Thyroid gland (tissue), 4 donors: ENCODE measurements at regions not wholly inside any gene's neighbourhood (a gene's known extent, or its start where the extent isn't known, plus 50 kb on each side); places are given as distances from the start of the nearest gene placed in this dataset.

Experiments used
- DNase-seq, 2 donors: peaks; one replicate each; pipeline ENCODE4 v3.0.0-alpha.2; 2019
- H3K27ac ChIP-seq, 3 donors: fragments of 200-600 bp; sonication (generic); 1 replicate in 2 of 3; 2 replicates in 1 of 3; pipeline ENCODE4 v1.5.1; 2016 to 2019; ENCODE audit warnings: mild to moderate bottlenecking in 1 of 3, moderate library complexity in 1 of 3
- H3K27me3 ChIP-seq: fragments of 200-600 bp; sonication (generic); one replicate; pipeline ENCODE4 v1.5.1; 2019
- H3K36me3 ChIP-seq, 2 donors: fragments of 200-600 bp; sonication (generic); one replicate each; pipeline ENCODE4 v1.5.1; 2016 to 2019
- H3K4me1 ChIP-seq, 2 donors: fragments of 200-600 bp; sonication (generic); one replicate each; pipeline ENCODE4 v1.5.1; 2017 to 2019
- H3K4me3 ChIP-seq, 3 donors: fragments of 200-600 bp; sonication (generic); replicated peaks in 1 of 3; 1 replicate in 2 of 3; 2 replicates in 1 of 3; pipeline ENCODE4 v1.5.1; 2016; ENCODE audit warnings: mild to moderate bottlenecking in 1 of 3
- H3K9me3 ChIP-seq: fragments of 200-600 bp; sonication (generic); one replicate; pipeline ENCODE4 v1.5.1; 2017
- CTCF ChIP-seq, 6 experiments: fragments of 200-600 bp in 3 of 6; fragments of 450-650 bp in 3 of 6; sonication (generic) in 3 of 6; IDR thresholded peaks; one replicate each; pipeline ENCODE4 v1.5.1; 2016 to 2019; ENCODE audit warnings: antibody characterized with exemption in 6 of 6, mild to moderate bottlenecking in 2 of 6, inconsistent platforms in 1 of 6, moderate library complexity in 1 of 6
- POLR2A ChIP-seq, 2 donors: fragments of 450-650 bp; IDR thresholded peaks; one replicate each; pipeline ENCODE4 v1.6.1; 2017; ENCODE audit warnings: antibody characterized with exemption in 2 of 2, mild to moderate bottlenecking in 2 of 2, moderate library complexity in 1 of 2
- WGBS, 2 donors: methylation state at CpG; one replicate each; pipeline ENCODE4 v1.1.5; 2017; 5-methylcytosine and 5-hydroxymethylcytosine counted together
- intact Hi-C: fragments of 100-400 bp; cut with DNase I; formaldehyde crosslinking; loops from one replicate; pipeline ENCODE4 v1.15.1; 2023

- Histone ChIP-seq H3K36me3 (no peaks in the 10 kb centered on the region), H3K9me3 (no peaks in the 10 kb centered on the region), H3K27me3 (no peaks in the 10 kb centered on the region), H3K4me3 (no peak overlapping the region), H3K27ac (no peak overlapping the region), H3K4me1 (no peaks in the 10 kb centered on the region)
- intact Hi-C loops: no loop called here
- DNase-seq: no peak
- WGBS, 2 donors: 55 to 64% methylated on average over 2 of the region's 2 CpGs
- TF ChIP-seq CTCF (IDR thresholded peaks at IDR 0.05): no peak
- TF ChIP-seq POLR2A (IDR thresholded peaks at IDR 0.05): no peak
These were observed 435.9 kb downstream of the DNAH5 start for GRCh38 chr5:13508559-13508958.

- Histone ChIP-seq H3K27me3 (no peaks in the 10 kb centered on the region), H3K9me3 (no peaks in the 10 kb centered on the region), H3K4me3 (no peak overlapping the region), H3K27ac (no peak overlapping the region), H3K36me3 (no peaks in the 10 kb centered on the region), H3K4me1 (no peaks in the 10 kb centered on the region)
- DNase-seq: no peak
- no peak for TF ChIP-seq CTCF (IDR thresholded peaks at IDR 0.05)
- TF ChIP-seq POLR2A (IDR thresholded peaks at IDR 0.05): no peak
- WGBS, 2 donors: 87 to 92% methylated on average over 1 of the region's 1 CpG
- intact Hi-C loops: no loop called here
These were observed 439.2 kb downstream of the DNAH5 start for GRCh38 chr5:13505326-13505725.

- DNase-seq: no peak
- no peaks in the 10 kb centered on the region for H3K4me1 ChIP-seq
- no peak overlapping the region for H3K27ac ChIP-seq
- H3K27me3 ChIP-seq: no peaks in the 10 kb centered on the region
- H3K4me3 ChIP-seq: no peak overlapping the region
- no peaks in the 10 kb centered on the region for H3K36me3 ChIP-seq
- intact Hi-C loops: no loop called here
- no peaks in the 10 kb centered on the region for H3K9me3 ChIP-seq
- WGBS, 2 donors: 77 to 81% methylated on average over 2 of the region's 2 CpGs
- TF ChIP-seq POLR2A (IDR thresholded peaks at IDR 0.05) (no peak), CTCF (IDR thresholded peaks at IDR 0.05) (no peak)
These were observed 441.5 kb downstream of the DNAH5 start for GRCh38 chr5:13503017-13503416.

- Histone ChIP-seq H3K27ac (no peak overlapping the region), H3K27me3 (no peaks in the 10 kb centered on the region), H3K36me3 (no peaks in the 10 kb centered on the region), H3K4me3 (no peak overlapping the region), H3K4me1 (no peaks in the 10 kb centered on the region), H3K9me3 (no peaks in the 10 kb centered on the region)
- no peak for DNase-seq
- intact Hi-C loops: no loop called here
- WGBS, 2 donors: 66 to 77% methylated on average over 3 of the region's 3 CpGs
- TF ChIP-seq CTCF (IDR thresholded peaks at IDR 0.05) (no peak), POLR2A (IDR thresholded peaks at IDR 0.05) (no peak)
These were observed 443.3 kb downstream of the DNAH5 start for GRCh38 chr5:13501176-13501575.

GRCh38 chr5:13498279-13498678 lies 446.2 kb downstream of the DNAH5 start:
- H3K4me3 ChIP-seq: no peak overlapping the region
- TF ChIP-seq CTCF (IDR thresholded peaks at IDR 0.05) (no peak), POLR2A (IDR thresholded peaks at IDR 0.05) (no peak)
- H3K36me3 ChIP-seq: no peaks in the 10 kb centered on the region
- DNase-seq: no peak
- H3K4me1 ChIP-seq: no peaks in the 10 kb centered on the region
- no peaks in the 10 kb centered on the region for H3K9me3 ChIP-seq
- H3K27ac ChIP-seq: no peak overlapping the region
- H3K27me3 ChIP-seq: no peaks in the 10 kb centered on the region
- intact Hi-C loops: no loop called here
